ENCODE measurements at regions not wholly inside any gene's neighbourhood (a gene's known extent, or its start where the extent isn't known, plus 50 kb on each side); places are given as distances from the start of the nearest gene placed in this dataset.

DNA sequence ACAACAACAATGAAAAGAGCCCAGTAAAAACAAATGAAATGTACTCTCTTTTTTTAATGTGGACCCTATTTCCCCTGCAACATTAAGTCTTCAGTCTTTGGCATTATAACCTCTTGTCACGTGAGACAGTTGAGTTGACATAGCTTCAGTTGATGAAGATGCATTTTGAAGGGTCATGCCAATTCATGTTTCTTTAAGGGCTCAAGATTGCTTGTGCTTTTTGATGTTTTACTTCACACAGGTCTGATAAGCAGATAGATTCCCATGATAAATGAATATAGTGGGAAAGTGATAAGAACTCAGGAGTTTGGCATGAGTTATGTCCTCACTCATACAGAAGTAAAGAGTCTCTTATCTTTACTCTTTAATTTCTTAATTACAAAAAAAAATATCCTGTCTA is 229.4 kb downstream of the SNCAIP start:
- H3K79me2 ChIP-seq (ENCODE audit: insufficient read depth, low read length): no peaks in the 10 kb centered on the region
- no peak overlapping the region for H3K4me2 ChIP-seq (ENCODE audit: low read length)
- no peak overlapping the region for H3K4me3 ChIP-seq (ENCODE audit: low read depth, low read length, poor library complexity, severe bottlenecking)
- H3K27ac ChIP-seq (ENCODE audit: low read depth, low read length, poor library complexity, severe bottlenecking): no peak overlapping the region
- no peak overlapping the region for H2AFZ ChIP-seq (ENCODE audit: low read length)
- TF ChIP-seq EZH2 (IDR thresholded peaks at IDR 0.05; ENCODE audit: borderline replicate concordance, low read length): no peak
- TF ChIP-seq CTCF (IDR thresholded peaks at IDR 0.05; ENCODE audit: low read length): no peak
- no peaks in the 10 kb centered on the region for H3K27me3 ChIP-seq (ENCODE audit: insufficient read depth, low read length)
- no peaks in the 10 kb centered on the region for H3F3A ChIP-seq (ENCODE audit: insufficient read depth, low read length)
- H3K9me2 ChIP-seq (ENCODE audit: low read depth, low read length): no peaks in the 10 kb centered on the region
- H3K9ac ChIP-seq (ENCODE audit: low read length): no peak overlapping the region
- H3K4me1 ChIP-seq (ENCODE audit: insufficient read depth, low read length, severe bottlenecking): no peaks in the 10 kb centered on the region
- H3K36me3 ChIP-seq (ENCODE audit: insufficient read depth, low read length): no peaks in the 10 kb centered on the region
- no peaks in the 10 kb centered on the region for H4K20me1 ChIP-seq (ENCODE audit: insufficient read depth, low read length)
- H3K9me3 ChIP-seq (ENCODE audit: low read length): no peaks in the 10 kb centered on the region

GRCh38 chr5:122545986-122546385 is 228.9 kb upstream of the SNX2 start:
- Histone ChIP-seq H3K9me2 (ENCODE audit: low read depth, low read length) (no peaks in the 10 kb centered on the region), H4K20me1 (ENCODE audit: insufficient read depth, low read length) (no peaks in the 10 kb centered on the region), H3K27ac (ENCODE audit: low read depth, low read length, poor library complexity, severe bottlenecking) (no peak overlapping the region), H3F3A (ENCODE audit: insufficient read depth, low read length) (no peaks in the 10 kb centered on the region), H3K36me3 (ENCODE audit: insufficient read depth, low read length) (no peaks in the 10 kb centered on the region), H3K27me3 (ENCODE audit: insufficient read depth, low read length) (no peaks in the 10 kb centered on the region), H3K4me1 (ENCODE audit: insufficient read depth, low read length, severe bottlenecking) (no peaks in the 10 kb centered on the region), H2AFZ (ENCODE audit: low read length) (no peak overlapping the region), H3K9me3 (ENCODE audit: low read length) (no peaks in the 10 kb centered on the region), H3K4me3 (ENCODE audit: low read depth, low read length, poor library complexity, severe bottlenecking) (no peak overlapping the region), H3K79me2 (ENCODE audit: insufficient read depth, low read length) (no peaks in the 10 kb centered on the region), H3K4me2 (ENCODE audit: low read length) (no peak overlapping the region), H3K9ac (ENCODE audit: low read length) (no peak overlapping the region)
- TF ChIP-seq CTCF (IDR thresholded peaks at IDR 0.05; ENCODE audit: low read length) (no peak), EZH2 (IDR thresholded peaks at IDR 0.05; ENCODE audit: borderline replicate concordance, low read length) (no peak)

DNA sequence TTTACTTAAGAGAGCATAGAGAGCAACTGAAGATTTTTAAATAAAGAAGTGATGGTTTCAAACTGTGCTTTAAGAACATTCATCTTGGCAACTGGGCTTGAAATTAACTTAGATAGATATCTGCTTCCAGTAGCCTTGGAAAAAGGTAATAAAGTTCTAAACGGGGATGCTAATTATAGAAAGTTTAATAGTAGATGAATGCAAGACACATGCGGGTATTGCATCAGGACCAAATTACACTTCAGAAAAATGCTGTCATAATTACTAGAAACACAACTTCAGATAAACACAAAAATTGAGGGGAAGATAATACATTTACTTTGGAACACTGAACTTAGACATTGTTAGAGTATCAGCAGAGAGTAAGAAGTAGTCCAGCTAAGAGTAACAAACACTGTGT is 227.7 kb upstream of the SNX2 start:
- TF ChIP-seq EZH2 (IDR thresholded peaks at IDR 0.05; ENCODE audit: borderline replicate concordance, low read length) (no peak), CTCF (IDR thresholded peaks at IDR 0.05; ENCODE audit: low read length) (no peak)

More for the DNA sequence above, 227.7 kb upstream of the SNX2 start:
- no peaks in the 10 kb centered on the region for H3K36me3 ChIP-seq (ENCODE audit: insufficient read depth, low read length)
- no peak overlapping the region for H2AFZ ChIP-seq (ENCODE audit: low read length)
- no peak overlapping the region for H3K4me2 ChIP-seq (ENCODE audit: low read length)
- no peak overlapping the region for H3K9ac ChIP-seq (ENCODE audit: low read length)
- no peaks in the 10 kb centered on the region for H3K9me2 ChIP-seq (ENCODE audit: low read depth, low read length)
- H3K27ac ChIP-seq (ENCODE audit: low read depth, low read length, poor library complexity, severe bottlenecking): no peak overlapping the region
- H3K79me2 ChIP-seq (ENCODE audit: insufficient read depth, low read length): no peaks in the 10 kb centered on the region
- H3K27me3 ChIP-seq (ENCODE audit: insufficient read depth, low read length): no peaks in the 10 kb centered on the region
- H3K4me3 ChIP-seq (ENCODE audit: low read depth, low read length, poor library complexity, severe bottlenecking): no peak overlapping the region
- no peaks in the 10 kb centered on the region for H3K9me3 ChIP-seq (ENCODE audit: low read length)
- H3F3A ChIP-seq (ENCODE audit: insufficient read depth, low read length): no peaks in the 10 kb centered on the region
- H3K4me1 ChIP-seq (ENCODE audit: insufficient read depth, low read length, severe bottlenecking): no peaks in the 10 kb centered on the region
- H4K20me1 ChIP-seq (ENCODE audit: insufficient read depth, low read length): no peaks in the 10 kb centered on the region
